ENCODE measurements at regions not wholly inside any gene's neighbourhood (a gene's known extent, or its start where the extent isn't known, plus 50 kb on each side); places are given as distances from the start of the nearest gene placed in this dataset.

DNA sequence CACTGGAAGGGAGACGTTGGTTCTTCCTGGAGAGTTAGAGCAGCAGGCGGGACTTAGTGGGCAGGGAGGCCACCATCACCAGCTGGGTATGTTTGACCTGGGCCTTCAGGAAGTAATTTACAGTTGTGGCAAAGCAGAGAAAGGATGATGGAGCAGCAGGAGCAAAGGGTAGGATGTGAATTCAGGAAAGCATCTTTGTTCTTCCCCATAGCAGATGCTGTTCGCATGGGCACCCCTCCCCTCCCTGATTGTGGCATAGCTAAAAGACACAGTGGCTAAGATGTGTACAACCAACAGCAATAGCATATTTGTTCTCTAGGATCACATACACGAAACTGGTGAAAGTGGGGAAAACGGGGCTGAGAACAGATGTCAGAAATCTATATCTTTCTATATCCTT lies 56.3 kb upstream of the ITPRID1 start:
- DNase-seq (no peak), ATAC-seq (ENCODE audit: poor library complexity) (no peak)
- no peaks in the 10 kb centered on the region for H3K9me3 Mint-ChIP-seq
- CTCF ChIA-PET, result no interaction called here
- no peaks in the 10 kb centered on the region for H3K36me3 ChIP-seq (ENCODE audit: insufficient read depth, low read length)
- peaks cover 0 to 4% of the 10 kb centered on the region in 2 experiments for H3K9me3 ChIP-seq (ENCODE audit: control insufficient read depth in 1 of 2, insufficient read depth in 1 of 2, low read length in 2 of 2)
- no peaks in the 10 kb centered on the region for H3K27me3 Mint-ChIP-seq
- no peaks in the 10 kb centered on the region for H3K36me3 Mint-ChIP-seq (ENCODE audit: low read depth)
- H3K4me1 ChIP-seq (ENCODE audit: insufficient read depth, low read length), result no peaks in the 10 kb centered on the region
- no peak overlapping the region for H3K27ac Mint-ChIP-seq
- intact Hi-C loops (cut with DNase I, micrococcal nuclease), result no loop called here
- no peaks in the 10 kb centered on the region for H3K4me1 Mint-ChIP-seq (ENCODE audit: low read depth)
- no peak overlapping the region for H3K27ac ChIP-seq (ENCODE audit: low read depth in 1 of 2, low read length in 2 of 2)
- TF ChIP-seq, protein P1, sequence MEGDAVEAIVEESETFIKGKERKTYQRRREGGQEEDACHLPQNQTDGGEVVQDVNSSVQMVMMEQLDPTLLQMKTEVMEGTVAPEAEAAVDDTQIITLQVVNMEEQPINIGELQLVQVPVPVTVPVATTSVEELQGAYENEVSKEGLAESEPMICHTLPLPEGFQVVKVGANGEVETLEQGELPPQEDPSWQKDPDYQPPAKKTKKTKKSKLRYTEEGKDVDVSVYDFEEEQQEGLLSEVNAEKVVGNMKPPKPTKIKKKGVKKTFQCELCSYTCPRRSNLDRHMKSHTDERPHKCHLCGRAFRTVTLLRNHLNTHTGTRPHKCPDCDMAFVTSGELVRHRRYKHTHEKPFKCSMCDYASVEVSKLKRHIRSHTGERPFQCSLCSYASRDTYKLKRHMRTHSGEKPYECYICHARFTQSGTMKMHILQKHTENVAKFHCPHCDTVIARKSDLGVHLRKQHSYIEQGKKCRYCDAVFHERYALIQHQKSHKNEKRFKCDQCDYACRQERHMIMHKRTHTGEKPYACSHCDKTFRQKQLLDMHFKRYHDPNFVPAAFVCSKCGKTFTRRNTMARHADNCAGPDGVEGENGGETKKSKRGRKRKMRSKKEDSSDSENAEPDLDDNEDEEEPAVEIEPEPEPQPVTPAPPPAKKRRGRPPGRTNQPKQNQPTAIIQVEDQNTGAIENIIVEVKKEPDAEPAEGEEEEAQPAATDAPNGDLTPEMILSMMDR (IDR thresholded peaks at IDR 0.05), result no peak
- H3K4me3 Mint-ChIP-seq, result no peak overlapping the region
- H3K4me3 ChIP-seq (ENCODE audit: low read length), result no peak overlapping the region
- no peaks in the 10 kb centered on the region for H3K27me3 ChIP-seq (ENCODE audit: control insufficient read depth in 1 of 2, insufficient read depth in 2 of 2, low read length in 2 of 2)
- POLR2A ChIA-PET, result no interaction called here

DNA sequence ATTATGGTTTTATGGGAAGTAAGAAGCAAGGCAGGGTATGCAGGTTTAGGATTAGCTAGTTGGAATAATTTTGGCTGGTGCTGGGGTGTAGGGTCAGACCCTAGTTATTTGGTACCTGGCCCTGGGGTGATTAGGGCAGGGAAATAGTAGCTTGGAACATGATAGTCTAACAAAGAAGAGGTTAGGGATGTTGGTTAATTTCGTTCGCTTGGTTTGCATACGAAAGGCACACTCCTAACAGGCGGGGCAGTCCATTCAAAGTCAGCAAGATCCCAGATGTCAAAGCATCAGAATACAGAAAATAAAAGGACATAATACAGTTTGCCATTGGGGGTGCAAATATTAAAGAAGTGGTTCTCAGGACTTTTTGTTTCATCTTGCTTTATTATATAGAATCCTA lies 55.7 kb upstream of the ITPRID1 start:
- Mint-ChIP-seq H3K27ac (no peak overlapping the region), H3K9me3 (no peaks in the 10 kb centered on the region), H3K27me3 (no peaks in the 10 kb centered on the region), H3K36me3 (ENCODE audit: low read depth) (no peaks in the 10 kb centered on the region), H3K4me1 (ENCODE audit: low read depth) (no peaks in the 10 kb centered on the region), H3K4me3 (no peak overlapping the region)
- peaks cover 0 to 4% of the 10 kb centered on the region in 2 experiments for H3K9me3 ChIP-seq (ENCODE audit: control insufficient read depth in 1 of 2, insufficient read depth in 1 of 2, low read length in 2 of 2)
- no peak overlapping the region for H3K27ac ChIP-seq (ENCODE audit: low read depth in 1 of 2, low read length in 2 of 2)
- ATAC-seq (ENCODE audit: poor library complexity), result no peak
- TF ChIP-seq, protein P1 (IDR thresholded peaks at IDR 0.05), result no peak
- ChIA-PET POLR2A (no interaction called here), CTCF (no interaction called here)
- no peak overlapping the region for H3K4me3 ChIP-seq (ENCODE audit: low read length)
- DNase-seq, result no peak
- H3K4me1 ChIP-seq (ENCODE audit: insufficient read depth, low read length), result no peaks in the 10 kb centered on the region
- H3K36me3 ChIP-seq (ENCODE audit: insufficient read depth, low read length), result no peaks in the 10 kb centered on the region
- intact Hi-C loops (cut with DNase I, micrococcal nuclease), result no loop called here
- H3K27me3 ChIP-seq (ENCODE audit: control insufficient read depth in 1 of 2, insufficient read depth in 2 of 2, low read length in 2 of 2), result no peaks in the 10 kb centered on the region

DNA sequence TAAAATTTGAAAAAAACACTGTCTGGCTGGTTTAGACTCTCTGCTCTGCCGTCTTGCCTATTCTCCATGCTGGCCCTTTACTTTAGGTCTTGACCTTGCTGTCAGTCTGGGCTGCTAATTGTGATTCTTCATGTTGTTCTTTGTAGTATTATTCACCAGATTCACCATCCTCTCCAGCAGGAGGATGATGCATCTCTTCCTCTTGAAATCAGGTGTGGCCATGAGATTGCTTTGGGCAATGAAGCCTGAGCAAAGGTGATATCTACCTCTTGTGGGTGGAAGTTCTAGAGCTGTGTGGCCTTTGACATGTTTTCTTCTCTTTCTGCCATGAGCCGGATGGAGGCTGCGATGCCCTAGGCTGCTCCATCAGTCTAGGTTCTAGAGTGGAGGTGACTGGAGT lies 51.3 kb upstream of the ITPRID1 start:
- no peaks in the 10 kb centered on the region for H3K9me3 Mint-ChIP-seq
- H3K4me3 ChIP-seq (ENCODE audit: low read length), result no peak overlapping the region
- H3K4me1 Mint-ChIP-seq (ENCODE audit: low read depth), result no peaks in the 10 kb centered on the region
- H3K36me3 ChIP-seq (ENCODE audit: insufficient read depth, low read length), result no peaks in the 10 kb centered on the region
- DNase-seq (no peak), ATAC-seq (ENCODE audit: poor library complexity) (no peak)
- no peaks in the 10 kb centered on the region for H3K36me3 Mint-ChIP-seq (ENCODE audit: low read depth)
- ChIA-PET POLR2A (no interaction called here), CTCF (interaction anchor here (0.5 kb wide), 1 partner anchor 318 kb away, joined by 3 read pairs; no protein-coding TSS in a partner anchor)
- H3K27ac ChIP-seq (ENCODE audit: low read depth in 1 of 2, low read length in 2 of 2), result no peak overlapping the region
- H3K27me3 Mint-ChIP-seq, result no peaks in the 10 kb centered on the region
- H3K27me3 ChIP-seq (ENCODE audit: control insufficient read depth in 1 of 2, insufficient read depth in 2 of 2, low read length in 2 of 2), result no peaks in the 10 kb centered on the region
- peaks cover 0 to 4% of the 10 kb centered on the region in 2 experiments for H3K9me3 ChIP-seq (ENCODE audit: control insufficient read depth in 1 of 2, insufficient read depth in 1 of 2, low read length in 2 of 2)
- TF ChIP-seq, protein P1 (IDR thresholded peaks at IDR 0.05), result no peak
- intact Hi-C loops (cut with DNase I, micrococcal nuclease), result no loop called here
- H3K27ac Mint-ChIP-seq, result no peak overlapping the region
- no peaks in the 10 kb centered on the region for H3K4me1 ChIP-seq (ENCODE audit: insufficient read depth, low read length)
- no peak overlapping the region for H3K4me3 Mint-ChIP-seq
